ENCODE measurements at regions not wholly inside any gene's neighbourhood (a gene's known extent, or its start where the extent isn't known, plus 50 kb on each side); places are given as distances from the start of the nearest gene placed in this dataset.

- TF ChIP-seq CTCF (IDR thresholded peaks at IDR 0.05; ENCODE audit: control insufficient read depth, insufficient read depth, low read depth, low read length, missing control alignments) = no peak
- DNase-seq (ENCODE audit: low read depth) = no peak
- no peak overlapping the region for H3K4me3 ChIP-seq (ENCODE audit: control insufficient read depth, low read depth, low read length)
Measured at GRCh38 chr3:162932503-162932902, 1435.9 kb downstream of the OTOL1 start.

- no peak for TF ChIP-seq CTCF (IDR thresholded peaks at IDR 0.05; ENCODE audit: control insufficient read depth, insufficient read depth, low read depth, low read length, missing control alignments)
- no peak overlapping the region for H3K4me3 ChIP-seq (ENCODE audit: control insufficient read depth, low read depth, low read length)
- DNase-seq (ENCODE audit: low read depth) = no peak
Measured at GRCh38 chr3:162933656-162934055, 1437.0 kb downstream of the OTOL1 start.

GRCh38 chr3:162936706-162937105 lies 1440.1 kb downstream of the OTOL1 start:
- TF ChIP-seq CTCF (IDR thresholded peaks at IDR 0.05; ENCODE audit: control insufficient read depth, insufficient read depth, low read depth, low read length, missing control alignments) = no peak
- no peak overlapping the region for H3K4me3 ChIP-seq (ENCODE audit: control insufficient read depth, low read depth, low read length)
- DNase-seq (ENCODE audit: low read depth) = no peak

GRCh38 chr3:162938083-162938482 lies 1441.5 kb downstream of the OTOL1 start:
- DNase-seq (ENCODE audit: low read depth) = no peak
- TF ChIP-seq CTCF (IDR thresholded peaks at IDR 0.05; ENCODE audit: control insufficient read depth, insufficient read depth, low read depth, low read length, missing control alignments) = no peak

GRCh38 chr3:162945626-162946025 lies 1449.0 kb downstream of the OTOL1 start:
- DNase-seq (ENCODE audit: low read depth) = no peak
- TF ChIP-seq CTCF (IDR thresholded peaks at IDR 0.05; ENCODE audit: control insufficient read depth, insufficient read depth, low read depth, low read length, missing control alignments) = no peak

More at GRCh38 chr3:162938083-162938482, 1441.5 kb downstream of the OTOL1 start:
- H3K4me3 ChIP-seq (ENCODE audit: control insufficient read depth, low read depth, low read length) = no peak overlapping the region

GRCh38 chr3:162956711-162957110 lies 1460.1 kb downstream of the OTOL1 start:
- DNase-seq (ENCODE audit: low read depth) = no peak
- TF ChIP-seq CTCF (IDR thresholded peaks at IDR 0.05; ENCODE audit: control insufficient read depth, insufficient read depth, low read depth, low read length, missing control alignments) = no peak
- no peak overlapping the region for H3K4me3 ChIP-seq (ENCODE audit: control insufficient read depth, low read depth, low read length)

More at GRCh38 chr3:162945626-162946025, 1449.0 kb downstream of the OTOL1 start:
- H3K4me3 ChIP-seq (ENCODE audit: control insufficient read depth, low read depth, low read length) = no peak overlapping the region

GRCh38 chr3:162960269-162960668 lies 1463.7 kb downstream of the OTOL1 start:
- no peak for DNase-seq (ENCODE audit: low read depth)
- TF ChIP-seq CTCF (IDR thresholded peaks at IDR 0.05; ENCODE audit: control insufficient read depth, insufficient read depth, low read depth, low read length, missing control alignments) = no peak
- H3K4me3 ChIP-seq (ENCODE audit: control insufficient read depth, low read depth, low read length) = no peak overlapping the region
